Common myeloid progenitor, CD34-positive (primary cell): ENCODE measurements at regions not wholly inside any gene's neighbourhood (a gene's known extent, or its start where the extent isn't known, plus 50 kb on each side); places are given as distances from the start of the nearest gene placed in this dataset.

Experiments used
- CTCF ChIA-PET: fragments of 350-600 bp; sonication (Branson Sonifier 250); formaldehyde crosslinking; loops from one replicate; lab custom pipeline; 2021; ENCODE audit warnings: antibody characterized with exemption; lab: Charles Lee
- POLR2A ChIA-PET: fragments of 350-600 bp; sonication (Branson Sonifier 250); formaldehyde crosslinking; loops from one replicate; lab custom pipeline; 2021; ENCODE audit warnings: antibody characterized with exemption; lab: Charles Lee
- DNase-seq, 3 donors: peaks; one replicate each; pipeline versions ENCODE4 v3.0.0 to v3.0.0-alpha.2; 2013
- H3K27ac ChIP-seq, 2 experiments: 1 replicate in 1 of 2; 2 replicates in 1 of 2; pipeline ENCODE4 v1.7.0; 2013; ENCODE audit warnings: inconsistent platforms in 2 of 2, low read length in 2 of 2, mild to moderate bottlenecking in 2 of 2, low read depth in 1 of 2, moderate library complexity in 1 of 2; ENCODE audit not compliant: severe bottlenecking in 2 of 2, insufficient read depth in 1 of 2, poor library complexity in 1 of 2
- H3K27me3 ChIP-seq, 5 experiments: replicated peaks in 2 of 5; 1 replicate in 3 of 5; 2 replicates in 2 of 5; pipeline versions ENCODE4 v1.6.1 to v1.7.0; 2013; ENCODE audit warnings: low read length in 4 of 5, mild to moderate bottlenecking in 2 of 5, moderate library complexity in 2 of 5, inconsistent platforms in 1 of 5; ENCODE audit not compliant: insufficient read depth in 5 of 5, control insufficient read depth in 4 of 5
- H3K36me3 ChIP-seq, 4 experiments: 1 replicate in 2 of 4; 2 replicates in 2 of 4; pipeline versions ENCODE4 v1.6.1 to v1.7.0; 2013; ENCODE audit warnings: low read length in 3 of 4, control low read depth in 1 of 4, mild to moderate bottlenecking in 1 of 4; ENCODE audit not compliant: control insufficient read depth in 4 of 4, insufficient read depth in 4 of 4
- H3K4me1 ChIP-seq, 4 experiments: 1 replicate in 3 of 4; 2 replicates in 1 of 4; pipeline versions ENCODE4 v1.6.1 to v1.7.1; 2013; ENCODE audit warnings: low read length in 3 of 4, mild to moderate bottlenecking in 3 of 4, control low read depth in 1 of 4, inconsistent platforms in 1 of 4, moderate library complexity in 1 of 4; ENCODE audit not compliant: control insufficient read depth in 4 of 4, insufficient read depth in 4 of 4; ENCODE audit errors: control extremely low read depth in 1 of 4
- H3K4me3 ChIP-seq, 7 experiments: 1 replicate in 4 of 7; 2 replicates in 3 of 7; pipeline versions ENCODE4 v1.5.1 to v1.7.0; 2013; ENCODE audit warnings: mild to moderate bottlenecking in 7 of 7, low read length in 6 of 7, moderate library complexity in 6 of 7, inconsistent platforms in 2 of 7, low read depth in 2 of 7, control low read depth in 1 of 7; ENCODE audit not compliant: insufficient read depth in 4 of 7, control insufficient read depth in 1 of 7; ENCODE audit errors: extremely low read depth in 1 of 7
- H3K9me3 ChIP-seq, 5 experiments: 1 replicate in 4 of 5; 2 replicates in 1 of 5; pipeline versions ENCODE4 v1.6.1 to v1.7.1; 2013; ENCODE audit warnings: low read length in 4 of 5, mild to moderate bottlenecking in 2 of 5, inconsistent platforms in 1 of 5, low read depth in 1 of 5, moderate library complexity in 1 of 5; ENCODE audit not compliant: control insufficient read depth in 4 of 5, insufficient read depth in 2 of 5; ENCODE audit errors: control extremely low read depth in 1 of 5
- WGBS: methylation state at CpG from one replicate; pipeline ENCODE4 v1.1.5; 2013; ENCODE audit not compliant: insufficient coverage; 5-methylcytosine and 5-hydroxymethylcytosine counted together

DNA sequence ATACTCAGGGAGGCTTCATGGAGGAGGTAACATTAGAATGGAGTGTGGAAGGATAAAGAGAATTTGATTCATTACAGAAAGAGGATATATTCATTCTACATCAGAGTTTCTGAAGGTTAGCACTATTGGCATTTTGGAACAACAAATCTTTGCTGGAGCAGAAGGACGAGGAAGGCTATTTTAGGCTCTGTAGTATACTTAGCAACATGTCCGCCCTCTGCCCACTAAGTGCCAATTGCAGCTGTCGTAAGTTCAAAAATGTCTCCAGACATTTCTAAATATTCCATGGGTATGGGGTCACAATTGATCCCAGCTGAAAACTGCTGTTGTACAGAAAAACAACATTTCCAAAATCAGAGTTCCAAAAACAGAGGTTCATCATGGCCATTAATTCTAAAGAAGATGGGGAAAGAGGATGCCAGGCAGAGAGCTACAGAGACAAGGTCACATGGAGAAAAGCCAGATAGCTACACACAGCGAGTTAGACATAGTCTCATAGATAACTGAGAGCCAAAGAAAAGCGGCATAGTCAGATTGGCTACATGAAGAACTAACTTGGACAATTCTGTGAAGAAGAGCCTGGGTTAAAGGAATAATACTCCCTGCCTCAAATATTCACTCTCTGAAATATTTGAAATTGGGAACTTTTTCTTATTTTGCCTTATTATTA is 846.4 kb upstream of the CDH8 start:
- ChIA-PET POLR2A (no interaction called here), CTCF (no interaction called here)
- no peaks in the 10 kb centered on the region for H3K4me1 ChIP-seq
- H3K27me3 ChIP-seq: no peaks in the 10 kb centered on the region
- H3K9me3 ChIP-seq: no peaks in the 10 kb centered on the region
- H3K4me3 ChIP-seq: no peak overlapping the region
- no peak for DNase-seq
- H3K27ac ChIP-seq: no peak overlapping the region
- 92% methylated on average over 4 of the region's 5 CpGs for WGBS
- H3K36me3 ChIP-seq: no peaks in the 10 kb centered on the region

DNA sequence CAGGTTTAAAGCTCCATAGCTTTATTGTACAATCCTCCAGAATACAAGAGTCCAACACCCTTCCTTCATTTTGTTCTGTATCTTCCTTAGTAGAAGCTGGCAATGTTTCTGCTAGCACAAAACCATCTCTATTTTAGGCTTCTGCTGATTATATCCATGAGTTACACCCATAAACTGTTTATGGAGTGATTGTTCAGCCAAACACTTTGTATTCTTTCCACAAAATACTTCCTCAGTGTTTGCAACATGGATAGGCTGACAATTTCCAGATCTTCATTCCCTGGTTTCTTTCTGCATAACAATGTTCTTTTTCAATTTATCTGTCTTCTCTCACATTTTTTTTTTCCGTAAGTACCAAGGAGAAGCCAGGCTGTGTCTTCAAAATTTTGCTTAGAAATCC is 839.9 kb upstream of the CDH8 start:
- ChIA-PET CTCF (no interaction called here), POLR2A (no interaction called here)
- DNase-seq: no peak
- no peak overlapping the region for H3K4me3 ChIP-seq
- H3K27ac ChIP-seq: no peak overlapping the region
- H3K27me3 ChIP-seq: no peaks in the 10 kb centered on the region
- no peaks in the 10 kb centered on the region for H3K4me1 ChIP-seq
- WGBS: 100% methylated on average over 1 of the region's 1 CpG
- no peaks in the 10 kb centered on the region for H3K9me3 ChIP-seq
- H3K36me3 ChIP-seq: no peaks in the 10 kb centered on the region

DNA sequence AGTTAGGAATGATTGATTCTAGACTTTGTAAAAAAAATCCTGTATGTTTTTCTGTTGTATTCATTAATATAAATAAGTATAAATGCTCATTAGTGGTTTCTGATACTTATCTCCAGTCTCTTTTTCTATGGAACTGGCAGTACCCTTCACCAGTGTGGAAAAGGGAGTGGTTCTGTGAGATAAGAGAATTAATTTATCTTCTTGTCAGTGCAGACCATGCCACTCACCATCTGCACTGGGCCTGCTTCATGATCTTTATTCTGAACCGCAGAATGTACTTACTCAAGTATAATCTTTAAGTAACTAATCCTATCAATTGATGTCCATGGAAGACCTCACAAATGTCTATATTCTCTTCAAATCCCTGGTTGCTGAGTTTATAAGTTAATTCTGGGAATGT is 836.1 kb upstream of the CDH8 start:
- DNase-seq: no peak
- no CpG with 5 or more reads among the region's 1 CpG for WGBS
- no peaks in the 10 kb centered on the region for H3K9me3 ChIP-seq

DNA sequence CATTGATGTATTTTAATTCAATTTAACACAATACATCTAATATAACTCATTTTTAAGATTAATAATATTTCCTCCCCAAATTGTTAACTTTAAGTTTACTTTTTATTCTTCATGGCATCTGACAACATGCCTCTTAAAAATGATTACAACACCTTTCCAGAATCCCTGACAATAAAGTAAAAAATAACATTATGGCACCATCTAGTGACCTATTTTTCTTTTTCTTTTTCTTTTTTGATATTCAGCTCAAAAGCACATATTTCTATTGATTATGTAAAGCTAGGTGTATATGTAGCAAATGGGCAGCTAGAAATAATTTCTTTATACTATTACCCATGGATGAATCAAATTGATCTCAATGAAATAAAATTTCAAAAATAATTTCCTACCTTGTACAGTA is 834.3 kb upstream of the CDH8 start:
- Histone ChIP-seq H3K4me1 (no peaks in the 10 kb centered on the region), H3K27ac (no peak overlapping the region), H3K4me3 (no peak overlapping the region), H3K36me3 (no peaks in the 10 kb centered on the region), H3K27me3 (no peaks in the 10 kb centered on the region), H3K9me3 (no peaks in the 10 kb centered on the region)
- ChIA-PET CTCF (no interaction called here), POLR2A (no interaction called here)
- no peak for DNase-seq

More for the DNA sequence above, 836.1 kb upstream of the CDH8 start:
- Histone ChIP-seq H3K4me3 (no peak overlapping the region), H3K27me3 (no peaks in the 10 kb centered on the region), H3K27ac (no peak overlapping the region), H3K4me1 (no peaks in the 10 kb centered on the region), H3K36me3 (no peaks in the 10 kb centered on the region)
- ChIA-PET POLR2A (no interaction called here), CTCF (no interaction called here)

DNA sequence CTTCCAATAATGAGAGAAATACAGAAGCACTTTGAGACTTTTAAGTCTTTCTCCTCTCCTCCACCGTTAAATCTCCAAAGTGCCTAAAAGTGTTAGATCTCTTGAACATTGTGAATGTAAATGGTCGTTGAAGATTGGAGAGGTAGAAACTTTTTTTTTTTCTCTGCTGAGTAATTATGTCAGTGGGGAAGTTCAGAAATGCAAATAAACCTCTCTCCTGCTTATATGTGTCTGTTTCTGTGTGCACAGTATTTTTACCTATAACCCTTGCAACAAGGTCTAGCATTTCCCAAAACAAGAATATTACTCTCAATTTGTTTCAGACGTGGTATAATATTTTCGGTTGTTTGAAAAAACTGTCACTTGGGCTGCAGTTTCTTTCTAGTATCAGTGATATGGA is 833.6 kb upstream of the CDH8 start:
- 33% methylated on average over 1 of the region's 4 CpGs for WGBS
- POLR2A ChIA-PET: no interaction called here
- Histone ChIP-seq H3K9me3 (no peaks in the 10 kb centered on the region), H3K4me1 (no peaks in the 10 kb centered on the region), H3K27me3 (no peaks in the 10 kb centered on the region), H3K36me3 (no peaks in the 10 kb centered on the region), H3K27ac (no peak overlapping the region), H3K4me3 (no peak overlapping the region)
- CTCF ChIA-PET: no interaction called here
- no peak for DNase-seq

DNA sequence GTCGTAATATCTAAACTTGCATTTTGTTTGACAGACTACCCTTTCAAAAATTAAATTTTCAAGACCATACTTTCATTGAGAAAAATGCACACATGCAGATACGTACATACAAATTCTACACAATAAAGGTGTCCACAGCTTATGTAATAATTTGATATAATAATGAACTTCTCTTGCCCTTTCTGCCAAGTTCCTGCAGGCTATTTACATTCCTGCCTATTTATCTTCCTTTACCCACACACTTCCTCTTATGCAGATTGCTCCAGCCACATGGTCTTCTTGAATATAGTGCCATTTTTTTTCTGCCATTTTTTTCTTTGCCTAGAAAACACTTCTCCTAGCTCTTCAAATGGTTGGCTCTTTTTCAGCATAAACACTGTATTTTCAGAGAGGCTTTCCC is 826.9 kb upstream of the CDH8 start:
- ChIA-PET CTCF (no interaction called here), POLR2A (no interaction called here)
- WGBS: 100% methylated on average over 1 of the region's 2 CpGs
- H3K27ac ChIP-seq: no peak overlapping the region
- H3K4me3 ChIP-seq: no peak overlapping the region
- no peak for DNase-seq
- no peaks in the 10 kb centered on the region for H3K4me1 ChIP-seq
- no peaks in the 10 kb centered on the region for H3K9me3 ChIP-seq
- no peaks in the 10 kb centered on the region for H3K27me3 ChIP-seq
- no peaks in the 10 kb centered on the region for H3K36me3 ChIP-seq

DNA sequence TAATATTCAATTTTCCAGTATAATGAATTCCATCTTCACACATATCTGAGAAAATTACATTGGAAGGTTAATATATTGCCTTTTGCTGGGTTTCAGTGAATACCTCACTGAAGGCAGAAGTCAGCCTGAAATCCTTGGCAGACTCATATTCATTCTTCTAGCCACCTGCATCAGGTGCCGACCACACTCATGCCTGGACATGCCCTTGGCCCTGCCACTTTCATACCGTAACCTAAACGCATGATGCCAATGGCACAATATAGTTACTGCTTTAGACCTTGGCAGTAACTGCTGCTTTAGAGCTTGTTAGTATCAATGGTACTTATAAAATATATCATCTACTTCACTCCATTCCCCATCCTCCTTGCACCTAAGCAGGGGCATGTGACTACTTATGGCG is 817.6 kb upstream of the CDH8 start:
- H3K9me3 ChIP-seq: no peaks in the 10 kb centered on the region
- H3K36me3 ChIP-seq: no peaks in the 10 kb centered on the region
- ChIA-PET POLR2A (interaction anchor here (0.5 kb wide), 1 partner anchor 269 kb away, joined by 5 read pairs; no protein-coding TSS in a partner anchor), CTCF (interaction anchor here (0.6 kb wide), 1 partner anchor 1156 kb away, joined by 3 read pairs; no protein-coding TSS in a partner anchor)
- 93% methylated on average over 3 of the region's 4 CpGs for WGBS
- DNase-seq: no peak
- no peaks in the 10 kb centered on the region for H3K4me1 ChIP-seq
- H3K4me3 ChIP-seq: no peak overlapping the region
- no peak overlapping the region for H3K27ac ChIP-seq
- H3K27me3 ChIP-seq: no peaks in the 10 kb centered on the region
